NAMALWA (cell line): ENCODE measurements at regions not wholly inside any gene's neighbourhood (a gene's known extent, or its start where the extent isn't known, plus 50 kb on each side); places are given as distances from the start of the nearest gene placed in this dataset.

Source experiments
- DNase-seq: peaks from one replicate; pipeline ENCODE4 v3.0.0-alpha.2; 2015; ENCODE audit warnings: low spot score

DNA sequence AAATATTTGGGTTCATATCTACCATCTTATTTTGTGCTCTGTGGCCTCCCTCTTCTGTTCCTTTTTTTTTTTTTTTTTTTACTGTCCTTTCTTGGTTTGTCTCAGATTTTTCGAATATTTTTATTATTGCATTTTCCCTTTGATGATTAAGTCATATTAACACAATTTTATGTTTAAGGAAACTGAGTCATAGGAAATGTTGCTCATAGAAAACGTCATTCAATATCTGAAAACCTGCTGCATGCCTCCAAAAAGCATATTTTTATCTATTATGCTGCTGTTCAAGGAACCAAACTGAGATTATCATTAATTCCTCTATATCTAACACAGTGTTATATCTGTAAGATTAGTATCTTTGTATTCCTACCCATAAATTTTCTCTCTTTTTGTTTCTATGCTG is 614.3 kb upstream of the SLC8A1 start:
- no peak for DNase-seq

DNA sequence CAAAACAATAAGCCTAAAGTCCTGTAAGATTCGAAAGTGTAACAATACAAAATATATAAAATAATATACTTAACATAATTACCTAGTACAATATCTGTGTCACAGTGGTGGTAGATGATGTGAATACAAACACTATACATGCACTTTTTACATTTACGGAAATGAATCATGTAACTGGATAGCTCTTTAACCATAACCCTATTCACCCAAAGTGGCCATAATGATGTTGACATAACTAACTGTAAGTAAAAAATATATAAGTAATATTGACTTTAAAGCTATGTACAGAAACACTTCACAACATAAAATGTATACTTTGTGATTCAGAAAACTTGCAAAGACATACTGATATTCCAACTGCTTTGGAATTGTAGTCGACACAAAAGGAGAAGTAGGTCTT is 616.9 kb upstream of the SLC8A1 start:
- DNase-seq = no peak

DNA sequence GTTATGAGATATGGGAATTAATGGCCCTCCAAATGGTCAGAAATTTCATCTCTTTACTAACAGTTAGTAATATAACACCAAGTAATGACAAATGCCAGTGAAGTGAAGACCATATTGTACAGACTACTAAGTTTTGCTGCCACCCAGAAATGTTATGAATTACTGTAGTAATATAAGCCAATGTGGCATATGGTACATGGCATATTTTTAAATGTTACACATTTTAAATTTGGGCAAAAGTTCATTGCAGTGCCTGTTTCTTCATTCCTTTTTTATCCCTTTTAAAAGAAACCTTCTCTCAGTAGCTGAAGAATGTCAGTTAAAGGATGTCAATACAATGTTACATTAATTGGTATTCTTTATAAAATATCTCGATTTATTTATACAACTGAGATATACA is 626.5 kb upstream of the SLC8A1 start:
- no peak for DNase-seq

- no peak for DNase-seq
Observed at GRCh38 chr2:41079011-41079410, 627.1 kb upstream of the SLC8A1 start.

DNA sequence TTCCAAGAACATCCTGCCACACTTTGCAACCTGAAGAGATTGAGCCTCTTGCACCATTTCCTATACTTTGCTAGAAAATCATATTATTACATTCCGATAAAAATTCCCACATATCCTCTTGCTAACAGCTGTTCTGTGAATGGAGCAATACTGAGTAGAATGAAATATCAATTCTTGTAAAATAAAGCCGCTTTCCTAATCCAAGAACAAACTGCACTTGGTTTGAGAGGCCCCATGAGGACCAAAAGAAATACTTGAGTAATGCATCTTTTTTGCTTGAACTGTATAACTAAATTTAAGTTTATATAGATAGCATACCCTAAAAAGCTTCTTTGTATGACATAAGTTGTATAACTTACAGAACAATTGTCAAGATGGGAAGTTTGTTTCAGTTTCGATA is 632.4 kb upstream of the SLC8A1 start:
- no peak for DNase-seq

GRCh38 chr2:41087946-41088345 is 636.1 kb upstream of the SLC8A1 start:
- DNase-seq = no peak

GRCh38 chr2:41101281-41101680 is 649.4 kb upstream of the SLC8A1 start:
- DNase-seq = no peak

GRCh38 chr2:41109744-41110143 is 657.9 kb upstream of the SLC8A1 start:
- no peak for DNase-seq

- no peak for DNase-seq
Observed at GRCh38 chr2:41111836-41112627, 660.1 kb upstream of the SLC8A1 start.

GRCh38 chr2:41116106-41116797 is 664.4 kb upstream of the SLC8A1 start:
- DNase-seq = no peak

DNA sequence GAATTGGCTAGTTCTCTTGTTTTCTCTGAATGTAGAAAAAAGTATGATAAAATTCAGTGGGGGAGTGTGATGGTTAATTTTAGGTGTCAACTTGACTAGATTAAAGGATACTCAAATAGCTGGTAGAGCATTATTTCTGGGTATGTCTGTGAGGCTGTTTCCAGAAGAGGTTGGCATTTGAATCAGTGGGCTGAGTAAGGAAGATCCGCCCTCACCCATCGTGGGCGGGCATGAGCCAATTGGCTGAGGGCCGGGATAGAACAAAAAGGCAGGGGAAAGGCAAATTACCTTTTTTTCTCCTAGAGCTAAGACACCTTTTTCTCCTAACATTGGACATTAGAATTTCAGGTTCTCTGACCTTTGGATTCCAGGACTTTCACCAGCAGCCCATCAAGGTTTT is 667.6 kb upstream of the SLC8A1 start:
- DNase-seq = no peak

GRCh38 chr2:41123341-41123740 is 671.5 kb upstream of the SLC8A1 start:
- DNase-seq = no peak

DNA sequence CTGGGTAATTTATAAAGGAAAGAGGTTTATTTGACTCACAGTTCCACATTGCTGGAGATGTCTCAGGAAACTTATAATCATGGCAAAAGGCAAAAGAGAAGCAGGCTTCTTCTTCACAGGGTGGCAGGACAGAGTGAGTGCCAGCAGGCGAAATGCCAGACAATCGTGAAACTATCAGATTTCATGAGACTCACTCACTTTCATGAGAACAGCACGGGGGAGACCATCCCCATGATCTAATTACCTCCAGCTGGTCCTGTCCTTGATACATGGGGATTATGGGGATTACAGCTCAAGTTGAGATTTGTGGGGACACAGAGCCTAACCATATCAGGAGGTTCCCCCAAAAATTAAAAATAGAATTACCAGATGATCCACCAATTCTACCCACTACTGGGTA is 675.5 kb upstream of the SLC8A1 start:
- no peak for DNase-seq

GRCh38 chr2:41129988-41130387 is 678.1 kb upstream of the SLC8A1 start:
- DNase-seq = no peak

GRCh38 chr2:41137031-41137430 is 685.1 kb upstream of the SLC8A1 start:
- no peak for DNase-seq

- DNase-seq = no peak
Observed at GRCh38 chr2:41141146-41141791, 689.4 kb upstream of the SLC8A1 start.

DNA sequence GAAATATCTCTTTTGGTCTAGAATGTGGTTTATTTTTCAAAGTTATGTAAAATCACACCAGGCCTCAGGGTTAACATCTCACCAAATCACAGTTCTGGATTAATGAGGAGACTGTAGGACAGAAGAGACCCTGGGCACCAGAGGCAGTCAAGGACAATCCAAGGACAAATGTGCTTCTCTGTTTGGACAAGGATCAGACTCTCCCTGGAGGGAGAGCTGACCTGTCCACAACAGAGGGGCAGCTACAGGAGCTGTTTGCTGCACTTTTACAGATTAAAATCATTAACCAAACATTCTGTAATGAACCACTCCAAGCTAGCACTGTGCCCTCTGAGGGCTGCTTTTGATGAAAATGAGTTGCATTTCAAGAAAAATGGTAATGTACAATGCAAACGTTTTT is 690.6 kb upstream of the SLC8A1 start:
- no peak for DNase-seq

GRCh38 chr2:41145066-41145465 is 693.2 kb upstream of the SLC8A1 start:
- no peak for DNase-seq

- no peak for DNase-seq
Observed at GRCh38 chr2:41149054-41149453, 697.2 kb upstream of the SLC8A1 start.

DNA sequence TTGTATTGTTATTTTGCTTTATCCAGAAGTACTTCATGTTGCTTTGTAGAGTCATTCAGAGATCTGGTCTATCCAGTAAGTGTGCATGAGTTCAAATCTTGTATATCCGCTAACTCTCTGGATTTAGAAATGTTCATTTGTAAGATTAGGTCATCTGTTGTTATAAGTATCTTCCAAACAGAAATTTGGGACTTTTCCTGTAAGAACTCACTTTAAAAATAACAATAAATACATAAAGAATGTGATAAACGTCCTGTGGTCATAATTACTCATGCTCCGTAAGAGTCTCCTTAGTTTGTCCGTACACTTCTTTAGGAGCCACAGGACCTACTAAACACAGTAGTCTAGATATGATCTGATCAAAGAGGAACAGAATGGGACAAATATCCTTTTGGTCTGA is 699.9 kb upstream of the SLC8A1 start:
- no peak for DNase-seq

GRCh38 chr2:41152318-41152717 is 700.4 kb upstream of the SLC8A1 start:
- DNase-seq = no peak

- no peak for DNase-seq
Observed at GRCh38 chr2:41160439-41160838, 708.5 kb upstream of the SLC8A1 start.

DNA sequence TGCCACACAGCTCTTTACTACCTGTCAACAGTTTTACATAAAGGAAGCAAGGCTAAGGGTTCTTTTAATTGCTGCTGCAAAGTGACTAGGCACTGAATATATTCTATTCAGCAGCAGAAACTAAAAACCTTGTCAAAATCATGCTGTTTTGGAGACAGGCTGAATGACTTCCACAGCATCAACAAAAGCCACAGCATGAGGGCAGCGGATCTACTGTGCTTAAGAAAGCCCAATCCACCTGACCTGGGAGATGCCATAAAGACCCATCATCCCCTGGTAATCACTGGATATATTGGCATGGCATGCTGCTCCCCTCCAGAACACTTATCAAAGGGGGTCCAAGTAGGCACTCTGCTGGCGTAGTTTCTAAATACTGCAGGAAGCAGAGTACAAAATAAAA is 715.1 kb upstream of the SLC8A1 start:
- DNase-seq = no peak
